ENCODE measurements at regions not wholly inside any gene's neighbourhood (a gene's known extent, or its start where the extent isn't known, plus 50 kb on each side); places are given as distances from the start of the nearest gene placed in this dataset.

GRCh38 chr17:71681427-71682173, 439.2 kb upstream of the SOX9 start:
- Mint-ChIP-seq H3K4me1 (no peaks in the 10 kb centered on the region), H3K4me3 (no peak overlapping the region), H3K27ac (no peak overlapping the region), H3K36me3 (no peaks in the 10 kb centered on the region), H3K27me3 (ENCODE audit: low read depth) (no peaks in the 10 kb centered on the region), H3K9me3 (no peaks in the 10 kb centered on the region)
- no peak for DNase-seq (ENCODE audit: low spot score in 2 of 2, unreplicated experiment in 2 of 2)
- TF ChIP-seq CTCF (IDR thresholded peaks at IDR 0.05; ENCODE audit: unreplicated experiment) = no peak

GRCh38 chr17:71682174-71682494, 438.7 kb upstream of the SOX9 start:
- no peaks in the 10 kb centered on the region for H3K9me3 Mint-ChIP-seq
- H3K4me3 Mint-ChIP-seq = no peak overlapping the region
- no peak overlapping the region for H3K27ac Mint-ChIP-seq
- H3K36me3 Mint-ChIP-seq = no peaks in the 10 kb centered on the region
- no peaks in the 10 kb centered on the region for H3K27me3 Mint-ChIP-seq (ENCODE audit: low read depth)
- no peaks in the 10 kb centered on the region for H3K4me1 Mint-ChIP-seq
- no peak for TF ChIP-seq CTCF (IDR thresholded peaks at IDR 0.05; ENCODE audit: unreplicated experiment)
- no peak for DNase-seq (ENCODE audit: low spot score in 2 of 2, unreplicated experiment in 2 of 2)

- TF ChIP-seq CTCF (IDR thresholded peaks at IDR 0.05; ENCODE audit: unreplicated experiment) = no peak
- Mint-ChIP-seq H3K4me1 (no peaks in the 10 kb centered on the region), H3K27ac (no peak overlapping the region), H3K4me3 (no peak overlapping the region), H3K9me3 (peaks cover 22% of the 10 kb centered on the region), H3K36me3 (no peaks in the 10 kb centered on the region), H3K27me3 (ENCODE audit: low read depth) (no peaks in the 10 kb centered on the region)
- DNase-seq (ENCODE audit: low spot score in 2 of 2, unreplicated experiment in 2 of 2) = no peak
Observed at GRCh38 chr17:71689782-71690181, 431.0 kb upstream of the SOX9 start.

GRCh38 chr17:71699907-71700306, 420.9 kb upstream of the SOX9 start:
- Mint-ChIP-seq H3K36me3 (no peaks in the 10 kb centered on the region), H3K27me3 (ENCODE audit: low read depth) (no peaks in the 10 kb centered on the region), H3K9me3 (peaks cover 9% of the 10 kb centered on the region), H3K27ac (no peak overlapping the region), H3K4me1 (no peaks in the 10 kb centered on the region), H3K4me3 (no peak overlapping the region)
- DNase-seq (ENCODE audit: low spot score in 2 of 2, unreplicated experiment in 2 of 2) = no peak
- no peak for TF ChIP-seq CTCF (IDR thresholded peaks at IDR 0.05; ENCODE audit: unreplicated experiment)

GRCh38 chr17:71703701-71704100, 417.1 kb upstream of the SOX9 start:
- H3K4me3 Mint-ChIP-seq = no peak overlapping the region
- no peaks in the 10 kb centered on the region for H3K36me3 Mint-ChIP-seq
- no peak for DNase-seq (ENCODE audit: low spot score in 2 of 2, unreplicated experiment in 2 of 2)
- no peaks in the 10 kb centered on the region for H3K27me3 Mint-ChIP-seq (ENCODE audit: low read depth)
- TF ChIP-seq CTCF (IDR thresholded peaks at IDR 0.05; ENCODE audit: unreplicated experiment) = no peak
- no peaks in the 10 kb centered on the region for H3K4me1 Mint-ChIP-seq
- no peak overlapping the region for H3K27ac Mint-ChIP-seq
- H3K9me3 Mint-ChIP-seq = peaks cover 4% of the 10 kb centered on the region
